ENCODE measurements at regions not wholly inside any gene's neighbourhood (a gene's known extent, or its start where the extent isn't known, plus 50 kb on each side); places are given as distances from the start of the nearest gene placed in this dataset.

GRCh38 chr18:64219517-64219916 lies 70.6 kb upstream of the LINC00305 start:
- intact Hi-C loops (cut with micrococcal nuclease), result no loop called here
- Mint-ChIP-seq H3K9me3 (no peaks in the 10 kb centered on the region), H3K27me3 (no peaks in the 10 kb centered on the region), H3K4me3 (no peak overlapping the region), H3K36me3 (ENCODE audit: low read depth) (no peaks in the 10 kb centered on the region), H3K27ac (no peak overlapping the region), H3K4me1 (no peaks in the 10 kb centered on the region)
- no peak for DNase-seq

GRCh38 chr18:64210401-64210949 lies 61.6 kb upstream of the LINC00305 start:
- no peak for DNase-seq
- no peak overlapping the region for H3K27ac Mint-ChIP-seq
- peaks cover 8% of the 10 kb centered on the region for H3K4me1 Mint-ChIP-seq
- no peaks in the 10 kb centered on the region for H3K9me3 Mint-ChIP-seq
- H3K36me3 Mint-ChIP-seq (ENCODE audit: low read depth), result no peaks in the 10 kb centered on the region
- H3K27me3 Mint-ChIP-seq, result no peaks in the 10 kb centered on the region
- H3K4me3 Mint-ChIP-seq, result no peak overlapping the region
- intact Hi-C loops (cut with micrococcal nuclease), result no loop called here

- no peak overlapping the region for H3K4me3 Mint-ChIP-seq
- H3K9me3 Mint-ChIP-seq, result no peaks in the 10 kb centered on the region
- H3K4me1 Mint-ChIP-seq, result peaks cover 8% of the 10 kb centered on the region
- H3K27ac Mint-ChIP-seq, result no peak overlapping the region
- no peaks in the 10 kb centered on the region for H3K27me3 Mint-ChIP-seq
- no peak for DNase-seq
- intact Hi-C loops (cut with micrococcal nuclease), result no loop called here
- no peaks in the 10 kb centered on the region for H3K36me3 Mint-ChIP-seq (ENCODE audit: low read depth)
Measured at GRCh38 chr18:64208516-64208915, 59.6 kb upstream of the LINC00305 start.

GRCh38 chr18:64207820-64208219 lies 58.9 kb upstream of the LINC00305 start:
- Mint-ChIP-seq H3K27ac (no peak overlapping the region), H3K9me3 (no peaks in the 10 kb centered on the region), H3K4me1 (peaks cover 8% of the 10 kb centered on the region), H3K4me3 (peak overlapping the region; percentile 46), H3K27me3 (no peaks in the 10 kb centered on the region), H3K36me3 (ENCODE audit: low read depth) (no peaks in the 10 kb centered on the region)
- DNase-seq, result no peak
- intact Hi-C loops (cut with micrococcal nuclease), result no loop called here

- Mint-ChIP-seq H3K27me3 (no peaks in the 10 kb centered on the region), H3K9me3 (no peaks in the 10 kb centered on the region), H3K36me3 (ENCODE audit: low read depth) (no peaks in the 10 kb centered on the region), H3K4me1 (peaks cover 5% of the 10 kb centered on the region), H3K27ac (no peak overlapping the region), H3K4me3 (no peak overlapping the region)
- intact Hi-C loops (cut with micrococcal nuclease), result no loop called here
- DNase-seq, result no peak
Measured at GRCh38 chr18:64203295-64203694, 54.4 kb upstream of the LINC00305 start.

- H3K36me3 Mint-ChIP-seq (ENCODE audit: low read depth), result no peaks in the 10 kb centered on the region
- no peak overlapping the region for H3K27ac Mint-ChIP-seq
- H3K4me1 Mint-ChIP-seq, result peaks cover 3% of the 10 kb centered on the region
- no peak overlapping the region for H3K4me3 Mint-ChIP-seq
- H3K27me3 Mint-ChIP-seq, result no peaks in the 10 kb centered on the region
- intact Hi-C loops (cut with micrococcal nuclease), result no loop called here
- no peak for DNase-seq
- H3K9me3 Mint-ChIP-seq, result no peaks in the 10 kb centered on the region
Measured at GRCh38 chr18:64202863-64203262, 54.0 kb upstream of the LINC00305 start.

- Mint-ChIP-seq H3K4me1 (no peaks in the 10 kb centered on the region), H3K27ac (no peak overlapping the region), H3K36me3 (ENCODE audit: low read depth) (no peaks in the 10 kb centered on the region), H3K9me3 (no peaks in the 10 kb centered on the region), H3K4me3 (no peak overlapping the region), H3K27me3 (no peaks in the 10 kb centered on the region)
- DNase-seq, result no peak
- intact Hi-C loops (cut with micrococcal nuclease), result no loop called here
Measured at GRCh38 chr18:64202210-64202836, 53.4 kb upstream of the LINC00305 start.

- no peaks in the 10 kb centered on the region for H3K4me1 Mint-ChIP-seq
- H3K27ac Mint-ChIP-seq, result no peak overlapping the region
- intact Hi-C loops (cut with micrococcal nuclease), result no loop called here
Measured at GRCh38 chr18:64201781-64202180, 52.9 kb upstream of the LINC00305 start.

GRCh38 chr18:64199581-64199980 lies 50.7 kb upstream of the LINC00305 start:
- DNase-seq, result no peak
- Mint-ChIP-seq H3K27ac (no peak overlapping the region), H3K27me3 (no peaks in the 10 kb centered on the region), H3K4me3 (no peak overlapping the region), H3K4me1 (no peaks in the 10 kb centered on the region), H3K36me3 (ENCODE audit: low read depth) (no peaks in the 10 kb centered on the region), H3K9me3 (no peaks in the 10 kb centered on the region)
- intact Hi-C loops (cut with micrococcal nuclease), result no loop called here

More at GRCh38 chr18:64201781-64202180, 52.9 kb upstream of the LINC00305 start:
- DNase-seq, result no peak
- Mint-ChIP-seq H3K4me3 (no peak overlapping the region), H3K36me3 (ENCODE audit: low read depth) (no peaks in the 10 kb centered on the region), H3K27me3 (no peaks in the 10 kb centered on the region), H3K9me3 (no peaks in the 10 kb centered on the region)
